Prostate gland (tissue), 2 donors: ENCODE measurements at regions not wholly inside any gene's neighbourhood (a gene's known extent, or its start where the extent isn't known, plus 50 kb on each side); places are given as distances from the start of the nearest gene placed in this dataset.

Experiments used
- DNase-seq: peaks from one replicate; pipeline ENCODE4 v3.0.0-alpha.2; 2019; ENCODE audit warnings: low spot score
- H3K27ac ChIP-seq, 2 donors: fragments of 200-600 bp; sonication (generic); 2 replicates each; pipeline ENCODE4 v1.5.1; 2017 to 2019
- H3K27me3 ChIP-seq: fragments of 200-600 bp; sonication (generic); replicated peaks from 2 replicates; pipeline ENCODE4 v1.5.1; 2019; ENCODE audit not compliant: insufficient read depth
- H3K36me3 ChIP-seq, 2 donors: fragments of 200-600 bp; sonication (generic); 1 replicate in 1 of 2; 2 replicates in 1 of 2; pipeline versions ENCODE4 v1.5.1 to v1.8.1; 2017 to 2019
- H3K4me1 ChIP-seq: fragments of 200-600 bp; sonication (generic); replicated peaks from 2 replicates; pipeline ENCODE4 v1.5.1; 2019
- H3K4me3 ChIP-seq, 2 donors: fragments of 200-600 bp; sonication (generic); 2 replicates each; pipeline ENCODE4 v1.5.1; 2017 to 2019
- H3K9me3 ChIP-seq: fragments of 200-600 bp; sonication (generic); 2 replicates; pipeline ENCODE4 v1.5.1; 2017
- POLR2A ChIP-seq: fragments of 450-650 bp; IDR thresholded peaks from one replicate; pipeline ENCODE4 v1.6.1; 2016; ENCODE audit warnings: antibody characterized with exemption, mild to moderate bottlenecking
- POLR2AphosphoS5 ChIP-seq: sonication (generic); formaldehyde crosslinking; IDR thresholded peaks from one replicate; pipeline ENCODE4 v1.6.1; 2017; ENCODE audit warnings: antibody characterized with exemption
- WGBS: methylation state at CpG from one replicate; pipeline ENCODE4 v1.1.5; 2018; 5-methylcytosine and 5-hydroxymethylcytosine counted together
- intact Hi-C: fragments of 100-400 bp; cut with DNase I; formaldehyde crosslinking; loops from one replicate; pipeline ENCODE4 v1.14.2; 2022
- TF ChIP-seq, protein P1 (sequence below), 4 experiments: fragments of 200-600 bp in 2 of 4; fragments of 450-650 bp in 2 of 4; sonication (generic) in 2 of 4; IDR thresholded peaks; 1 replicate in 3 of 4; 2 replicates in 1 of 4; pipeline ENCODE4 v1.5.1; 2016 to 2019; ENCODE audit warnings: antibody characterized with exemption in 4 of 4, mild to moderate bottlenecking in 2 of 4, moderate library complexity in 2 of 4

DNA sequence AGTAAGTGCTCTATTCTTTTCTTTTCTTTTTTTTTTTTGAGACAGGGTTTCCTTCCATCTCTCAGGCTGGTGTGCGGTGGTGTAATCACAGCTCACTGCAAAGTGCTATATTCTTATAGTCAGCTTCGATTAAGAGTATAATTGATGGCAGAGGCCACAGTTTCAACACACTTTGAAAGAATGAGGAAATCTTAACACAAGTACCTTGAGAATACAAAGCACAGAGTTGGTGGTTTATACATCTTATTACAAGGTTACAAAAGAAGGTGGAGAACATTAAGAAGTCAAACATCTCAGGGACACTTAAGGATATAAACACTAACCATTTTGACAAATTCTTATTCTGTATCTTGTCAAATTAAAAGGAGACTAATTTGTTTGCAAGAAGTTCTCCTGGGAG, 180.5 kb downstream of the SOD2 start:
- Histone ChIP-seq H3K27ac (no peak overlapping the region), H3K27me3 (no peaks in the 10 kb centered on the region), H3K4me3 (no peak overlapping the region), H3K36me3 (no peaks in the 10 kb centered on the region), H3K4me1 (no peaks in the 10 kb centered on the region), H3K9me3 (no peaks in the 10 kb centered on the region)
- intact Hi-C loops: no loop called here
- TF ChIP-seq POLR2A (no peak), POLR2AphosphoS5 (no peak)
- TF ChIP-seq, protein P1, sequence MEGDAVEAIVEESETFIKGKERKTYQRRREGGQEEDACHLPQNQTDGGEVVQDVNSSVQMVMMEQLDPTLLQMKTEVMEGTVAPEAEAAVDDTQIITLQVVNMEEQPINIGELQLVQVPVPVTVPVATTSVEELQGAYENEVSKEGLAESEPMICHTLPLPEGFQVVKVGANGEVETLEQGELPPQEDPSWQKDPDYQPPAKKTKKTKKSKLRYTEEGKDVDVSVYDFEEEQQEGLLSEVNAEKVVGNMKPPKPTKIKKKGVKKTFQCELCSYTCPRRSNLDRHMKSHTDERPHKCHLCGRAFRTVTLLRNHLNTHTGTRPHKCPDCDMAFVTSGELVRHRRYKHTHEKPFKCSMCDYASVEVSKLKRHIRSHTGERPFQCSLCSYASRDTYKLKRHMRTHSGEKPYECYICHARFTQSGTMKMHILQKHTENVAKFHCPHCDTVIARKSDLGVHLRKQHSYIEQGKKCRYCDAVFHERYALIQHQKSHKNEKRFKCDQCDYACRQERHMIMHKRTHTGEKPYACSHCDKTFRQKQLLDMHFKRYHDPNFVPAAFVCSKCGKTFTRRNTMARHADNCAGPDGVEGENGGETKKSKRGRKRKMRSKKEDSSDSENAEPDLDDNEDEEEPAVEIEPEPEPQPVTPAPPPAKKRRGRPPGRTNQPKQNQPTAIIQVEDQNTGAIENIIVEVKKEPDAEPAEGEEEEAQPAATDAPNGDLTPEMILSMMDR (IDR thresholded peaks at IDR 0.05): no peak
- 86% methylated on average over 2 of the region's 2 CpGs for WGBS
- no peak for DNase-seq

- no peaks in the 10 kb centered on the region for H3K27me3 ChIP-seq
- H3K9me3 ChIP-seq: no peaks in the 10 kb centered on the region
- no peak overlapping the region for H3K4me3 ChIP-seq
- no peak overlapping the region for H3K27ac ChIP-seq
- DNase-seq: no peak
- intact Hi-C loops: no loop called here
- H3K4me1 ChIP-seq: no peaks in the 10 kb centered on the region
- WGBS: 79% methylated on average over 2 of the region's 2 CpGs
- TF ChIP-seq, protein P1 (IDR thresholded peaks at IDR 0.05): no peak
- TF ChIP-seq POLR2A: no peak
- no peak for TF ChIP-seq POLR2AphosphoS5
- H3K36me3 ChIP-seq: no peaks in the 10 kb centered on the region
These were observed 180.9 kb downstream of the SOD2 start for GRCh38 chr6:159512104-159512503.

DNA sequence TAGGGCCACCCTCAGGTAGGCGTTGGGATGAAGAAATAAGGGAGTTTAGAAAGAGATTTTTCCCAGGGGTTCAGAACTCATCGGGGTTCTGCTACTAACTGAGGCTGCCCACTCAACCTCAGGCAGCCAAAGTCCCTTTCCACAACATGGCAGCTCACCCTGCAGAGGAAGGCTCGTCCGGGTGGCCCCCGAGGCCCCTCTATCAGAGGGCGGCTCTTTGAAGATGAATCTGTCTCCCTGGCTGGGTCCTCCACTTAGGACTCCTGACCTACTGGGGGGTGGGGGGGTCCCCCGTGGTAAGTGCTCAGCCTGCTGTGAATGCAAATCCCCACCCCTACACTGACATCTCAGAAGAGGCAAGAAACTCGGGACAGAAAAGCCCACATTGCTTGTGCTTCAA, 182.9 kb downstream of the SOD2 start:
- H3K36me3 ChIP-seq: no peaks in the 10 kb centered on the region
- no peaks in the 10 kb centered on the region for H3K9me3 ChIP-seq
- H3K4me1 ChIP-seq: no peaks in the 10 kb centered on the region
- H3K4me3 ChIP-seq: no peak overlapping the region
- 84% methylated on average over 8 of the region's 8 CpGs for WGBS
- DNase-seq: no peak
- intact Hi-C loops: no loop called here
- no peak for TF ChIP-seq POLR2A
- TF ChIP-seq, protein P1 (IDR thresholded peaks at IDR 0.05): no peak
- H3K27ac ChIP-seq: no peak overlapping the region
- H3K27me3 ChIP-seq: no peaks in the 10 kb centered on the region

DNA sequence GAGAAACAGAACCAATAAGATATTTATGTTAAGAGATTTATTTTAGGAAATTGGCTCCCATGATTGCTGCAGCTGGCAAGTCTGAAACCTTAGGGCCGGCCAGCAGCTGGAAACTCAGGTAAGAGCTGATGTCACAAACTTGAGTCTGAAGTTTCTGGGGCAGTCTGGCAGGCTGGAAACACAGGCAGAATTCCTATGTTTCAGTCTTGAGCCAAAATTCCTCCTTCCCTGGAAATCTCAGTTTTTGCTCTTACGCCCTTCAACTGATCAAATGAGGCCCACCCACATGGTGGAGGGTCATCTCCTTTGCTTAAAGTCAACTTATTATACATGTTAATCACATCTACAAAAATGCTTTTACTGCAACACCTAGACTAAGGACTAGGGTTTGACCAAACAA, 184.1 kb downstream of the SOD2 start:
- no peaks in the 10 kb centered on the region for H3K9me3 ChIP-seq
- intact Hi-C loops: no loop called here
- 94% methylated on average over 2 of the region's 2 CpGs for WGBS
- no peak overlapping the region for H3K27ac ChIP-seq
- TF ChIP-seq POLR2AphosphoS5 (no peak), POLR2A (no peak)
- TF ChIP-seq, protein P1 (IDR thresholded peaks at IDR 0.05): no peak
- H3K27me3 ChIP-seq: no peaks in the 10 kb centered on the region
- H3K4me1 ChIP-seq: no peaks in the 10 kb centered on the region
- H3K36me3 ChIP-seq: no peaks in the 10 kb centered on the region
- no peak overlapping the region for H3K4me3 ChIP-seq
- no peak for DNase-seq

DNA sequence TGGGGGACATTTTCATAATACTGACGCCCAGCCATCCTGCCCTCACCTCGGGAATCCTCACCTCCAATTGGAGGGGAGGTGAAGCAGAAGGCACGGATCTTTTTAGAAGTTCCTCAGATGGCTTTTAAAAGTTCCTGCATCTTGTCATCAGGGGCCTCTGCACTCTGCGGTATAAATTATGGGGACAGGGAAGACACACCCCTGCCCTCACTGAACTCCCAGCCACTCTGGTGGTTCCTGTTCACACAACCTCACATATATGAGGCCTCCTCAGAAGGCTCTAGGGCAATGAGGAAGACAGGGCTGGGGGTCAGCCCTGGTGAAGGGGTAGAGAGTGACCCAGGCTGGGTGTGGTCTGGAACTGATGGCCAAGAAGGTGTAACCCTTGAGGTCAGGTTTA, 187.0 kb downstream of the SOD2 start:
- no peak overlapping the region for H3K27ac ChIP-seq
- no peak for DNase-seq
- no peaks in the 10 kb centered on the region for H3K36me3 ChIP-seq
- WGBS: 57% methylated on average over 4 of the region's 4 CpGs
- intact Hi-C loops: no loop called here
- no peaks in the 10 kb centered on the region for H3K9me3 ChIP-seq
- no peaks in the 10 kb centered on the region for H3K27me3 ChIP-seq
- no peak overlapping the region for H3K4me3 ChIP-seq
- H3K4me1 ChIP-seq: no peaks in the 10 kb centered on the region
- TF ChIP-seq POLR2A (no peak), POLR2AphosphoS5 (no peak)
- TF ChIP-seq, protein P1 (IDR thresholded peaks at IDR 0.05): no peak
